Hippocampal formation (tissue), 2 donors: ENCODE measurements at regions not wholly inside any gene's neighbourhood (a gene's known extent, or its start where the extent isn't known, plus 50 kb on each side); places are given as distances from the start of the nearest gene placed in this dataset.
"Not testable (repeated sequence)": the region's sequence is repeated elsewhere in the genome, so short reads cannot be mapped to it uniquely, and the experiment has no call there.

Source experiments
- DNase-seq, 2 donors: peaks; one replicate each; lab custom pipeline; 2025; lab: John Stamatoyannopoulos, UW

DNA sequence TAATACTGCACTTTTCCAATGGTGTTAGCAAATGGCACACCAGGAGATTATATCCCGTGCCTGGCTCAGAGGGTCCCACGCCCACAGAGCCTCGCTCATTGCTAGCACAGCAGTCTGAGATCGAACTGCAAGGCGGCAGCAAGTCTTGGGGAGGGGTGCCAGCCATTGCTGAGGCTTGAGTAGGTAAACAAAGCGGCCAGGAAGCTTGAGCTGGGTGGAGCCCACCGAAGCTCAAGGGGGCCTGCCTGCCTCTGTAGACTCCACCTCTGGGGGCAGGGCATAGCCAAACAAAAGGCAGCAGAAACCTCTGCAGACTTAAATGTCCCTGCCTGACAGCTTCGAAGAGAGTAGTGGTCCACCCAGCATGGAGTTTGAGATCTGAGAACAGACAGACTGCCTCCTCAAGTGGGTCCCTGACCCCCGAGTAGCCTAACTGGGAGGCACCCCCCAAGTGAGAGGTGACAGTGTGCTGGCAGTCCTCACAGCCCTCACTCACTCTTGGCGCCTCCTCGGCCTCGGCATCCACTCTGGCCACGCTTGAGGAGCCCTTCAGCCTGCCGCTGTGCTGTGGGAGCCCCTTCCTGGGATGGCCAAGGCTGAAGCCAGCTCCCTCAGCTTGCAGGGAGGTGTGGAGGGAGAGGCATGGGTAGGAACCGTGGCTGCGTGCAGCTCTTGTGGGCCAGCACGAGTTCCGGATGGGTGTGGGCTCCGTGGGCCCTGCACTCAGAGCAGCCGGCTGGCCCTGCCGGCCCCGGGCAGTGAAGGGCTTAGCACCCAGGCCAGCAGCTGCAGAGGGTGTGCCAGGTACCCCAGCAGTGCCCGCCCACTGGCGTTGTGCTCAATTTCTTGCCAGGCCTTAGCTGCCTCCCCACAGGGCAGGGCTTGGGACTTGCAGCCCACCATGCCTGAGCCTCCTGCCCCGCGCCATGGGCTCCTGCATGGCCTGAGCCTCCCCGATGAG, 188.0 kb downstream of the MMUT start:
- DNase-seq = not testable (repeated sequence)

GRCh38 chr6:49269190-49269589, 193.9 kb downstream of the MMUT start:
- DNase-seq = no peak

DNA sequence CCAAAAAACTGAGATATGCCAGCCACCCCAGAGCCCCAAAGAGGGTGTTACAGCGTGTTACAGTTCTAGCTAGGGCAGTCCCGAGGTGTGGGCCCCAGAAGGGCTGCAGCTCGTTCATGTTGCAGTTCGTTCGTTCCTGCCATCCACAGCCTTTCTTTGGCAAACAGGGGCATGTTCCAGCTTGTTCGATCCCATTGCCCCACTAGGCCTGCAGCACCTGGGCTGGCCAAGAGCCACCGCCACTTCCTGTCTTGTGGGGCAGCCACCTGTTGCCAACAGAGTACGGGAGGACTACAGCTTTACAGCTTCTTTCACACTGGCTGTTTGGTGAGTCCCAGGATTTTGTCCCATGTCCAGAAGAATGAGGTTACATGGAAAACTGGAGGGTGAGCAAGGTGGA, 198.1 kb downstream of the MMUT start:
- no peak for DNase-seq

DNA sequence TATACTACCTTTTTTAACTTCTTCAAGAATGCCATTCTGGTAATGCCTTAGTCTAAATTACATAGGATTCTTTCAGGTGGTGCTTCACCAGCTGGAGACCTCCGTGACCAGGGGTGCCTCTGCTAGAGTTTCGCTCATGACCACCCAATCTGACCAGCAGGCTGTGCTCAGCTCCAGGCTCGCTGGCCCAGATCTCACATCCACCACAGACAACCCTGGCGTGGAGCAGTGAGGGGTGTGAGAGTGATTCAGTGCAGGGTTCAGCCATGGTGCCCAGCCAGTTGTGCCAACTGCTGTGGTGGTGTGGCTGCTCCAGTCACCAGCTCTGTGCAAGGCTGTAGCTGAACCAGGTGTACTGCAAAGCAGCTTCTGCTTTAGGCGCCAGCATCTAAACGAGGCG, 198.6 kb downstream of the MMUT start:
- no peak for DNase-seq

GRCh38 chr6:49257549-49257948, 205.5 kb downstream of the MMUT start:
- DNase-seq = no peak

- DNase-seq = no peak
Measured at GRCh38 chr6:49255335-49255734, 207.7 kb downstream of the MMUT start.

GRCh38 chr6:49252901-49253300, 210.2 kb downstream of the MMUT start:
- no peak for DNase-seq

GRCh38 chr6:49233483-49233882, 229.6 kb downstream of the MMUT start:
- DNase-seq = no peak

GRCh38 chr6:49225471-49225870, 237.6 kb downstream of the MMUT start:
- no peak for DNase-seq

GRCh38 chr6:49220293-49220692, 242.8 kb downstream of the MMUT start:
- no peak for DNase-seq

DNA sequence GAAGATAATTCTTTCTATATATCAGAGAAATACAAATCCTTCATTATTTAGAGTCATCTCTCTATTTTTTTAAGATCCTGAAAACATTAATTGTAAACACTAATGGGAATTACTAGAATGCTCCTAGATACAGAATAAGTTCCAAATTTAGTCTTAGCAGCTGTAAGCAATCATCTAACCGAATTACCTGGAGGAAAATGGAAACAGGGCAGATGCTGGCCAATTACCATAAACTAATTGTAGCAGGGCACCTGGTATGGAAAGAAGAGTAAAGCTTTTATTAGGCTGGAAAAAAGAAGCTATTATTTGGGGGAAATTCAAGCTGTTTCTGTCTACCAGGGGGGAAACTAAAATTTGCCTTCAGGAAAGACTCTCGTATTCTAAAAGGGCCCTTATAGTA, 257.5 kb downstream of the MMUT start:
- no peak for DNase-seq

DNA sequence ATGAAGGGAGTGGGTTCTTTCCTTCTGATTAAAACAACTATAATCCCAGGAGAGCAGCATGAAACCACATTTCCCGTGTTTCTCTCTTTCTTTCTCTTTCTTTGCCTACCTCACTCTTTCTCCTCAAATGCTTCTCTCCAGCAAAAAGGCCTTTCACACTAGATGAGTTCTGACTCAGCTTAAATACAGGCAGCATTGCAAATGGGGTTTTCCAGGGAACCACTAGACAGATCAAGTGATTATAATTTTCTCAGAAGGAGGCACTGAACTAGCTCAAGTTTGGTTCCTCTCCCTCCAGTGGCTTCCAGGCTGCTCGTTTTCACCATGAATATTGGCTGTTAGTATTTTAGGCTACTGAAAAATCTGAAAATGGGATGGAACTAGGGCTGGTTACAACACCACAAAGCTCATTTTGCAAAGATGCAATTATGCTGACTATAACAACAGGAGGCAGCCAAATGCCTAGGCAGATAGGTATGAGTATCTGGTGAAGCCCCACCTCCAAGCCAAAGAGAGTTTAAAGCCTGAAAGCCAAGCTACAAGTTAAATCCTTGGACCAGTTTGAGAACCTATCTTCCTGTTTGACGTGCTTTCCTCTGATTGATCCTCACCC, 260.0 kb downstream of the MMUT start:
- no peak for DNase-seq

GRCh38 chr6:49198015-49198414, 265.0 kb downstream of the MMUT start:
- DNase-seq = no peak

DNA sequence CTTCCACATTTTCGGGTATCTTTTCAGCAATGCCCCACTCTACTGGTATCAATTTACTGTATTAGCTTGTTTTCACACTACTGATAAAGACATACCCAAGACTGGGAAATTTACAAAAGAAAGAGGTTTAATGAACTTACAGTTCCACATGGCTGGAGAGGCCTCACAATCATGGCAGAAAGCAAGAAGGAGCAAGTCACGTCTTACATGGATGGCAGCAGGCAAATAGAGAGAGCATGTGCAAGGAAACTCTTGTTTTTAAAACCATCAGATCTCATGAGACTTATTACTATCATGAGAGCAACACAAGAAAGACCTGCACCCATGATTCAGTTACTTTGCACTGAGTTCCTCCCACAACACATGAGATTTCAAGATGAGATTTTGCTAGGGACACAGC, 300.7 kb downstream of the MMUT start:
- DNase-seq = not testable (repeated sequence)

DNA sequence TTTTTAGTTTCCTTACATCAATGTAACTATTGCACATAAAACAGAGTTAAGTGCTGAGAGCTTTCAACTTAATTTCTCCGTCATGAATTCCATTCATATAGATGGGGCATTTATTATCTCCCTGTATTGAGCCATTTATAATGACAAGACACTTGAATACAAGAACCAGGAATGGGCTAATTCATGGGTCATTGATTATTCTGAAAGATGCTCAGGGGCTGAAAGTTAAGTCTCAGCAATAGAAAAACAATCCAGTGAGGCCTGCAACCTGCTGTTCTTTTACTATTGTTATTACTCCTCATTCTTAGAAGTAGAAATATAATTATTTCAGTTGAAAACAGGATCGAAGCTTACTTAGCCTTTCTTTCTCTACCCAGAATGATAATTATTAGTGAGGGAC, 307.7 kb downstream of the MMUT start:
- DNase-seq = no peak

- DNase-seq = no peak
Measured at GRCh38 chr6:49151957-49152356, 311.1 kb downstream of the MMUT start.

DNA sequence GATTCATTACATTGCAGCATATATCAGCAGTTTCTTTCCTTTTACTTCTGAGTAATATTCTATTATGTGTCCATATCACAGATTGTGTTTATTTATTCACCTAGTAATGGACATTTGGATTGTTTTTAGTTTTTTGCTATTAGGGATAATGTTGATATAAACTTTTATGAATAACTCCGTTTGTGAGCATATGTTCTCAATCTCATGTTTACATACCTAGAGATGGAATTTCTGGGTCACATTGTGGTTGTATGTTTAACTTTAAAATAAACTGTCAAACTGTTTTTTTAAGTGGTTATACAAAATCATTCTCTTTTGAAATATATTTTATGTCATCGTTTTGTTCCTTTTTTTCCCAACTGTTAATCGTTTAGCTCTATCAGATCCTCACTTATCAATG, 311.6 kb downstream of the MMUT start:
- DNase-seq = no peak

GRCh38 chr6:49151033-49151432, 312.0 kb downstream of the MMUT start:
- DNase-seq = no peak

GRCh38 chr6:49145280-49145679, 317.8 kb downstream of the MMUT start:
- no peak for DNase-seq

DNA sequence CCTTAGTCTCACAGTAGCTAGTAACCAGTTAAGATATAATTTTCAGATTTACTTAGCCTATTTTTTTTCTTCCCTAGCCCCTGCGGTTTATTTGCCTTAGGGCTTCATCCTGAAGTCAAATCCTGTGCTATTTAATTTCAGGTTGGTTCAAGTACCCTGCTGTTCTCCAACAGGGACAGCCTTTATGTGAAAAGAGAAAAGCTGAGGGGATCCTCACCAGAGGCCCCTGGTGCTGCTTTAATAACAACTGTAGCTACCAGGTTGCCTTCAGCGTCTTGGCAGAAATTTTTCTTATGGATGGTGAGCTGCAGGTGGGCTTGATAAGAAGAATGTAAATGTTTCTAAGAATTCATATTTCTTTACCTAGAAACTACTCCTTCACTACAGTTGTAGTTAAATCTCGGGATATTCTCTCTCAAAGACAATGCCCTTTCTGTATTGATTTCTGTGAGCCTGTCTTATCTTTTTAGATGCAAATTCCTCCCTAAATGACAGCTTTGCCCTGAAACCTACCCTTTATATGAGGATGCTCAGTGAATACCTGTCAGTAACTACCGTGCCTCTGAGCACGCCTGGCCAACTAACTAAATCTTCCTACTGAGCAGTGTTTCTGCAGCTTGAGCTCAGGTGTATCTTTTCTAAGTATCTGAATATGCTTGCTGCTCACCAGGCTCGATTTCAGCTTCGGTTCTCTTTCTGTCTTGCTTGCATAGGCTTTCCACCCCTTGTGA, 320.5 kb downstream of the MMUT start:
- no peak for DNase-seq

GRCh38 chr6:49121970-49122369, 341.1 kb downstream of the MMUT start:
- DNase-seq = no peak

DNA sequence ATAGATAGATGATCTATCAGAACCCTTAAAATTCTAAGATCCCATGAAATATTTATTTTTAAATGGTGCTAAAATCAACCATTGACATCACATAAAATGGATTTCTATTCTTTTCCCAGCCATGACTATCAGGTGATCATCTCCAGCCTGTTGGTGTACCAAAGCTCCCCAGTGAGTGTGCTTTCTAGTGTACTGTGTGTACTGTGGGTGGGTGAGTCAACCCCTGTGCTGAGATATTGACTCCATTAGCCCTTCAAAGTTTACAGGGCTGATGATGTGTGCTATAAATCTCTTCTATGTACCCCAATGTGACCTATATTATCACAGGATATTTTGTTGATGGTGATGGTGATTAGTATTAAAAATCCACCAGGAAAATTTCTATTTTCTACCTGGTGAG, 344.6 kb downstream of the MMUT start:
- no peak for DNase-seq

- DNase-seq = no peak
Measured at GRCh38 chr6:49110916-49111315, 352.1 kb downstream of the MMUT start.
